ENCODE measurements at regions not wholly inside any gene's neighbourhood (a gene's known extent, or its start where the extent isn't known, plus 50 kb on each side); places are given as distances from the start of the nearest gene placed in this dataset.

DNA sequence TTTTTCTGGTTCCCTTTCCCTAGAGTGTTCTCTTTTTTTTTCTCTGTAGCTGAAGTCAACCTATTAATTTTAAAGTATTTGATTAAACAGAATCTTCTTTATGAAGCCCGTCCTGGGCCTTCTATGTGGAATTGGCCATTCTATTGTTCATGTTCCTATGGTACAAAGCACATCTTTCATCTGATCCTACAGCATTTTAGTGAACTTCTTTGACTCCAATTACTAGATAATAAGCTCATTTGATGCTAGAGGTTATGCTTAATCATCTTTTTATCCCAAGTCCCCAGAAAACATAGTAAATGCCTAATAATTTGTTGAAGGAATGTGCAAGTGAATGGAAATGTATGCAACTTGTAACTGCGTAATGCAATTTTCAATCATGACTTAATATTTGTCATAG lies 472.0 kb upstream of the KLF6 start:
- no peak for TF ChIP-seq EZH2 (IDR thresholded peaks at IDR 0.05; ENCODE audit: borderline replicate concordance, low read depth, low read length, severe bottlenecking)
- TF ChIP-seq, protein P1, sequence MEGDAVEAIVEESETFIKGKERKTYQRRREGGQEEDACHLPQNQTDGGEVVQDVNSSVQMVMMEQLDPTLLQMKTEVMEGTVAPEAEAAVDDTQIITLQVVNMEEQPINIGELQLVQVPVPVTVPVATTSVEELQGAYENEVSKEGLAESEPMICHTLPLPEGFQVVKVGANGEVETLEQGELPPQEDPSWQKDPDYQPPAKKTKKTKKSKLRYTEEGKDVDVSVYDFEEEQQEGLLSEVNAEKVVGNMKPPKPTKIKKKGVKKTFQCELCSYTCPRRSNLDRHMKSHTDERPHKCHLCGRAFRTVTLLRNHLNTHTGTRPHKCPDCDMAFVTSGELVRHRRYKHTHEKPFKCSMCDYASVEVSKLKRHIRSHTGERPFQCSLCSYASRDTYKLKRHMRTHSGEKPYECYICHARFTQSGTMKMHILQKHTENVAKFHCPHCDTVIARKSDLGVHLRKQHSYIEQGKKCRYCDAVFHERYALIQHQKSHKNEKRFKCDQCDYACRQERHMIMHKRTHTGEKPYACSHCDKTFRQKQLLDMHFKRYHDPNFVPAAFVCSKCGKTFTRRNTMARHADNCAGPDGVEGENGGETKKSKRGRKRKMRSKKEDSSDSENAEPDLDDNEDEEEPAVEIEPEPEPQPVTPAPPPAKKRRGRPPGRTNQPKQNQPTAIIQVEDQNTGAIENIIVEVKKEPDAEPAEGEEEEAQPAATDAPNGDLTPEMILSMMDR (IDR thresholded peaks at IDR 0.05; ENCODE audit: borderline replicate concordance, extremely low read depth, low read length, poor library complexity, severe bottlenecking): no peak

Data from DND-41 (cell line).